HEK293T (cell line): ENCODE measurements at regions not wholly inside any gene's neighbourhood (a gene's known extent, or its start where the extent isn't known, plus 50 kb on each side); places are given as distances from the start of the nearest gene placed in this dataset.
A peak's percentile ranks its signal among the peaks of the same experiment; 100 is the strongest.

Experiments
- CTCF ChIA-PET: fragments of 350-600 bp; formaldehyde crosslinking; extraction: SDS; loops from one replicate; lab custom pipeline; 2021; ENCODE audit warnings: antibody characterized with exemption, inconsistent platforms; lab: Yijun Ruan, JAX
- POLR2A ChIA-PET: fragments of 350-600 bp; formaldehyde crosslinking; extraction: SDS; loops from one replicate; lab custom pipeline; 2020; ENCODE audit warnings: antibody characterized with exemption, inconsistent platforms; lab: Yijun Ruan, JAX
- DNase-seq: peaks from one replicate; pipeline ENCODE4 v3.0.0; 2012; ENCODE audit warnings: mixed read lengths; ENCODE audit errors: extremely low spot score
- ARNT ChIP-seq: fragments of 450-650 bp; IDR thresholded peaks from 2 replicates; pipeline ENCODE4 v1.6.1; 2017; ENCODE audit warnings: mild to moderate bottlenecking
- BHLHE40 ChIP-seq: fragments of 450-650 bp; IDR thresholded peaks from 2 replicates; pipeline ENCODE4 v1.6.1; 2016; ENCODE audit warnings: mild to moderate bottlenecking, moderate library complexity, borderline replicate concordance
- CTBP1 ChIP-seq: fragments of 450-650 bp; IDR thresholded peaks from 2 replicates; pipeline ENCODE4 v1.6.1; 2016; ENCODE audit warnings: borderline replicate concordance
- ELF4 ChIP-seq: fragments of 450-650 bp; IDR thresholded peaks from 2 replicates; pipeline ENCODE4 v1.6.1; 2017; ENCODE audit warnings: antibody characterized with exemption
- FOXA1 ChIP-seq: fragments of 450-650 bp; IDR thresholded peaks from 2 replicates; pipeline ENCODE4 v1.6.1; 2016; ENCODE audit warnings: mild to moderate bottlenecking
- FOXK2 ChIP-seq: fragments of 450-650 bp; IDR thresholded peaks from 2 replicates; pipeline ENCODE4 v1.6.1; 2016; ENCODE audit warnings: mild to moderate bottlenecking
- FOXM1 ChIP-seq: fragments of 450-650 bp; IDR thresholded peaks from 2 replicates; pipeline ENCODE4 v1.6.1; 2017; ENCODE audit warnings: mild to moderate bottlenecking, borderline replicate concordance
- HDGF ChIP-seq: fragments of 450-650 bp; IDR thresholded peaks from 2 replicates; pipeline ENCODE4 v1.6.1; 2017; ENCODE audit warnings: antibody characterized with exemption, borderline replicate concordance
- L3MBTL2 ChIP-seq: fragments of 450-650 bp; conservative IDR thresholded peaks from 2 replicates; pipeline ENCODE4 v1.6.1; 2016; ENCODE audit warnings: mild to moderate bottlenecking
- LEF1 ChIP-seq: fragments of 450-650 bp; IDR thresholded peaks from 2 replicates; pipeline ENCODE4 v1.6.1; 2017; ENCODE audit warnings: mild to moderate bottlenecking, borderline replicate concordance
- NFRKB ChIP-seq: fragments of 450-650 bp; IDR thresholded peaks from 2 replicates; pipeline ENCODE4 v1.6.1; 2016; ENCODE audit warnings: mild to moderate bottlenecking, moderate library complexity
- SP1 ChIP-seq: fragments of 450-650 bp; IDR thresholded peaks from 2 replicates; pipeline ENCODE4 v1.6.1; 2017
- SUZ12 ChIP-seq: fragments of 450-650 bp; IDR thresholded peaks from 2 replicates; pipeline ENCODE4 v1.6.1; 2016; ENCODE audit warnings: mild to moderate bottlenecking
- TARDBP ChIP-seq: fragments of 450-650 bp; IDR thresholded peaks from 2 replicates; pipeline ENCODE4 v1.6.1; 2016
- ZNF384 ChIP-seq: fragments of 450-650 bp; IDR thresholded peaks from 2 replicates; pipeline ENCODE4 v1.6.1; 2016
- TF ChIP-seq, protein P1 (sequence below): fragments of 450-650 bp; IDR thresholded peaks from 2 replicates; pipeline ENCODE4 v1.6.1; 2016

DNA sequence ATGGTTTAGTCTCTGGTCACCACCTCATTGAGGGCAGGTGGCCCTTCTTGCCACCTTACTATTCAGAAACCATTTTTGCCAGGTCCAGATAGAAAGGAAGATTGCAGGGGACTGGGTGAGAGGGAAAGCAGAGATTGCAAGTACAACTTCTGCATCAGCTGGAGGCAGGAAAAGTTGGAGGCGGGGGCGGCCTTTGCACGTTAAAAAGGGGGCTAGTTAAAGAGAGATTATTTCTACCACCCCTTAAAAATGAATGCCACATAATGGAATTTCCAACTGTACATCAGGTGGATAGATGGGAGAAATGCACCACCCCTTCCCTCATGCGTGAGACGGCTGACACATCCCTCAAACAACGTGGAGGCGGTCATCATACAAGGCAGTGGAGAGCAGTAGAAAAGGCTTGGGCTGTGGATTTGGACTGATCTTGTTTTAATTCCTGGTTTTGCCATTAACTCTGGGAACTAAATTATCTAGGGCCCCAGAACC is 95.4 kb upstream of the CNKSR3 start:
- POLR2A ChIA-PET, result no interaction called here
- CTCF ChIA-PET, result interaction anchor here (0.5 to 0.7 kb wide), 2 partner anchors 12 to 87 kb away, joined by 3 read pairs; no protein-coding TSS in a partner anchor

DNA sequence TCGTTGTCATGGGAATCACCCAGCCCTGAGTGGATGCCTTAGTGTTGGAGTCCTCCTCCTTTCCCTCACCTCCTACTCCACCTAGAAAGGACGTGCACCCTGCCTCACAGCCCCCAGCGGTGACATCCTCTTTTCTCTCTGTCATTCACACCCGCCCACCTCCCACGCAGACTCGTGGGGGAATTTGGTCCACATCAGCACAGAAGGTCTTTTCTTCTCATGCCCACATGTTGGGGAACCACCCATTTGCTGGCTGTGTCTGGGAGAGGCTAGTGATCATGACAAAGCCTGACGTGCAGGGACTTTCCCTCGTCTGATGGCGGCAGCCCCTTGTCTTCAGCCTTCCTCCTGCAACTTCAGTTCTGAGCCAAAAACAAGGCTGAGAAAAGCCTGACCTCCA is 96.0 kb upstream of the CNKSR3 start:
- CTCF ChIA-PET, result no interaction called here
- no peak for DNase-seq

More for the DNA sequence above, 95.4 kb upstream of the CNKSR3 start:
- no peak for DNase-seq
- TF ChIP-seq FOXA1 (no peak), FOXK2 (no peak), BHLHE40 (no peak)
- TF ChIP-seq, protein P1, sequence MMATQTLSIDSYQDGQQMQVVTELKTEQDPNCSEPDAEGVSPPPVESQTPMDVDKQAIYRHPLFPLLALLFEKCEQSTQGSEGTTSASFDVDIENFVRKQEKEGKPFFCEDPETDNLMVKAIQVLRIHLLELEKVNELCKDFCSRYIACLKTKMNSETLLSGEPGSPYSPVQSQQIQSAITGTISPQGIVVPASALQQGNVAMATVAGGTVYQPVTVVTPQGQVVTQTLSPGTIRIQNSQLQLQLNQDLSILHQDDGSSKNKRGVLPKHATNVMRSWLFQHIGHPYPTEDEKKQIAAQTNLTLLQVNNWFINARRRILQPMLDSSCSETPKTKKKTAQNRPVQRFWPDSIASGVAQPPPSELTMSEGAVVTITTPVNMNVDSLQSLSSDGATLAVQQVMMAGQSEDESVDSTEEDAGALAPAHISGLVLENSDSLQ, result no peak

DNA sequence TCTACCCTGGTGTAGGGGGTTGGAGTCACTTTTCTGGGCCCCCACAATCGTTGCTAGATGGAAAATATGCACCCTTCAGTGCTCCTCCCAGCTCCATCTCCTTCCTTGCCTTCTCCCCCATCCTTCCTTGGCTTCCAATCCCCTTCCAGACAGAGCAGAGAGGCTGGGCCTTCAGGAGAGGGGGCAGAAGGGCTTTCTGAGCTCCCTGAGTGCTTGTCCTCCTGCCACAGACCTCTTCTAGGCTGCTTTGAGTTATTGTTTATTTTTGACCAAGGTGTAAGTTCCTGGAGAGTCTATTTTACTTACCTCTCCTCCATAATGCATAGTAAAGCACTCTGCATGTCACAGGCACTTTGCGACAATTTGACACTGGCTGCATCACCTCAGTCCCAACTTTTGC is 96.4 kb upstream of the CNKSR3 start:
- POLR2A ChIA-PET, result no interaction called here
- TF ChIP-seq BHLHE40 (no peak), FOXA1 (no peak), L3MBTL2 (no peak), FOXM1 (no peak), ARNT (no peak), CTBP1 (no peak), SUZ12 (no peak), NFRKB (no peak), TARDBP (no peak), FOXK2 (no peak)
- CTCF ChIA-PET, result no interaction called here
- DNase-seq, result no peak

More for the DNA sequence above, 96.0 kb upstream of the CNKSR3 start:
- POLR2A ChIA-PET, result no interaction called here
- TF ChIP-seq, protein P1, result no peak
- TF ChIP-seq FOXM1 (no peak), ELF4 (no peak), FOXK2 (no peak), L3MBTL2 (no peak), NFRKB (no peak), FOXA1 (no peak), ARNT (no peak), SP1 (no peak), BHLHE40 (no peak), ZNF384 (no peak), HDGF (no peak), SUZ12 (no peak), LEF1 (no peak), TARDBP (no peak), CTBP1 (no peak)

DNA sequence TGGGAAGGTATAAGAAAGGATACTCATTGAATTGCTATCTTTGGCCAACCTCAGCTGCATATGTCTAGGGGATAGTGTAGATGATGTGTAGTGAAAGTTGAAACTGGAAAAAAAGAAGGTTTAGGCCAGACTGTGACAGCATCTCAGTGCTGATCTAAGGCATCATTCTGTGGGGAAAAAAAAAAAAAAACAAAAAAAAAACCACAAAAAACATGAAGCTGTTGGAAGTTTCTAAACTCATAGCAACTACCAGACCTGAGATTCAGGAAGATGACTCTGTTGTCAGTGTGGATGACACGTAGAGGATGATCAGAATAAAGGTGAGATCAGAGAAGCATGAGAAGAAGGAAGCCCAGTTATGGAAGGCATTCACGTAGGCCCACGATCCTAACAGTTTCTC is 100.8 kb upstream of the CNKSR3 start:
- POLR2A ChIA-PET, result no interaction called here
- CTCF ChIA-PET, result no interaction called here
- no peak for DNase-seq
- TF ChIP-seq FOXA1 (no peak), FOXK2 (no peak)

DNA sequence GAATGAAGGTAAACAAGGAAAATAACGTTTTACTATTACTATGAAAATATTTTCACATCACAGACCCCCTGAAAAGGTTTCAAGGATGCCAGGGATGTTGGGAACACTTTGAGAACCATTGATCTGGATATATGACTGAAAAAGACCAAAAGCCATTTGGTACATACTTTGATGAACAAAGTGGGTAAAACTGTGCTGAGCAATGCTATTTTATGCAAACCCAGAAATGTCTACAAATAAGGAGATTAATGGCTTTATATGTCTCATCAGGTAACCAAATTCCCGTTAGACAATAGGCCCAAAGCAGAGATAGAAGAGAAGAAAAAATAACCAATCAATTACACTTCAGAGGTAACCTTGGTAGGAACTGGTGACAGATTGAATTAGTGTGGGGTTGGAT is 101.4 kb upstream of the CNKSR3 start:
- no peak for DNase-seq
- ChIA-PET POLR2A (no interaction called here), CTCF (no interaction called here)
- TF ChIP-seq SUZ12 (no peak), BHLHE40 (no peak)

DNA sequence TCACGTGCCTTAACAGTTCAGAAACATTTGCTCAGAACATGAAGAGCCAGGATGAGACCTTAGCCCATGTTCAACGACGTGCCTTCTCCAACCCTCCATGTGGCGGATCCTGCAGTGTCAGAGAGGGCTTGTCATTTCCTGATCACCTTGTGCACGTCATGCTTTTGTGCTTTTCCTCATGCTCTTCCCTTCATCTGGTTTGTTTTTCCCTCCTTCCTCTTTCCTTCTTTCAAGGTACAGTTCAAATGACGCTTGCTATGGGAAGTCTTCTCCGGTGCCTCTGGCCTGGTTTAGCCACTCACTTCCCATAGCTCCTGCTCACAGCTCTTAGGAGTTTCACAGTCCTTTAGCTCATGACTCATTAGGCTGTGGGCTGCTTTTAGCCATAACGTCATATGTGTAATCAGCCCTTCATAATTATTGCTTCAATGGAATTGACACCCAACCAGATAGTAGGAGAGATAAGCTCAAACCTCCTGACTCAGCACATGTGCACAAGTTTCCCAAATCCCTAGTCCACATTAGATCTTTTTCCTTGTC is 102.7 kb upstream of the CNKSR3 start:
- CTCF ChIA-PET, result interaction anchor here (0.7 to 1.3 kb wide), 2 partner anchors 17 to 112 kb away, joined by 6 to 9 read pairs; no protein-coding TSS in a partner anchor
- TF ChIP-seq L3MBTL2 (peak; percentile 10; the same call in 1 of the 2 replicates), FOXK2 (no peak)
- POLR2A ChIA-PET, result interaction anchor here (0.7 to 1.8 kb wide), 3 partner anchors 98 to 139 kb away, joined by 3 to 8 read pairs (median 3); partner anchors contain the start of gene CNKSR3
- DNase-seq, result no peak

DNA sequence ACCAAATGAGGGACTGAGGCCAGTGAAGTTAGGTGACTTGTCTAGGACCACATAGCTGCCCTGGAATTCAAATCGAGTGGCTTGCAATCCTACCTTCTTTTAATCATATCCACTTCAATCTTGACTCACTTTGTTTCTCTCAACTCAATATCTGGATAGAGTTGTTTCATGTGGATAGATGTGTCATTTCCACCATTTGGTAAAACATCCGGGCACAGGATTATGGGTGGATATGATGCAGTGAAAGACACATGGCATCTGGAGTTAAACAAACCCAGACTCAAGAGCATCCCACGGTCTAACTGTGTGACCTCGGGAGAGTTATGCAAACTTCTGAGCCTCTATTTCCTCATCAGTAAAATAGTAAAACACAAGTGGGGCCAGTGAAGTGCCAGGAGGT is 103.6 kb upstream of the CNKSR3 start:
- POLR2A ChIA-PET, result interaction anchor here (1.8 kb wide), 1 partner anchor 103 kb away, joined by 8 read pairs; the partner anchor contains the start of gene CNKSR3
- no peak for DNase-seq
- no peak for TF ChIP-seq FOXA1
- TF ChIP-seq HDGF, result no peak
- TF ChIP-seq FOXM1, result no peak
- no peak for TF ChIP-seq NFRKB
- no peak for TF ChIP-seq FOXK2
- TF ChIP-seq CTBP1, result no peak
- no peak for TF ChIP-seq SUZ12
- no peak for TF ChIP-seq ARNT
- TF ChIP-seq ELF4, result no peak
- no peak for TF ChIP-seq TARDBP
- TF ChIP-seq BHLHE40, result no peak
- TF ChIP-seq, protein P1, result no peak
- no peak for TF ChIP-seq LEF1
- CTCF ChIA-PET, result interaction anchor here (1.3 kb wide), 1 partner anchor 113 kb away, joined by 9 read pairs; no protein-coding TSS in a partner anchor
